Ovary (tissue), 7 donors: ENCODE measurements at regions not wholly inside any gene's neighbourhood (a gene's known extent, or its start where the extent isn't known, plus 50 kb on each side); places are given as distances from the start of the nearest gene placed in this dataset.

Experiments
- DNase-seq, 5 donors: peaks; one replicate each; pipeline ENCODE4 v3.0.0-alpha.2; 2019 to 2020
- H3K27ac ChIP-seq, 2 donors: fragments of 200-600 bp; one replicate each; pipeline versions ENCODE4 v1.5.1 to v1.8.0; 2019 to 2022
- H3K27me3 ChIP-seq: fragments of 200-600 bp; one replicate; pipeline ENCODE4 v1.8.0; 2022
- H3K36me3 ChIP-seq: fragments of 200-600 bp; sonication (generic); one replicate; pipeline ENCODE4 v1.5.1; 2019
- H3K4me1 ChIP-seq: one replicate; pipeline ENCODE4 v1.8.1; 2013; ENCODE audit warnings: mild to moderate bottlenecking, moderate library complexity; ENCODE audit not compliant: insufficient read depth
- H3K4me3 ChIP-seq: fragments of 200-600 bp; sonication (generic); one replicate; pipeline ENCODE4 v1.5.1; 2017
- H3K9me3 ChIP-seq, 2 donors: fragments of 200-600 bp in 1 of 2; sonication (generic) in 1 of 2; one replicate each; pipeline versions ENCODE4 v1.5.1 to v1.8.1; 2013 to 2019; ENCODE audit warnings: mild to moderate bottlenecking in 1 of 2, moderate library complexity in 1 of 2
- CTCF ChIP-seq, 3 donors: fragments of 450-650 bp in 2 of 3; fragments of 200-600 bp in 1 of 3; IDR thresholded peaks; one replicate each; pipeline versions ENCODE4 v1.5.1 to v1.8.0; 2016 to 2022; ENCODE audit warnings: antibody characterized with exemption in 3 of 3, mild to moderate bottlenecking in 1 of 3
- EP300 ChIP-seq: sonication (generic); formaldehyde crosslinking; IDR thresholded peaks from one replicate; pipeline ENCODE4 v1.6.1; 2017; ENCODE audit warnings: antibody characterized with exemption
- POLR2A ChIP-seq: fragments of 450-650 bp; IDR thresholded peaks from one replicate; pipeline ENCODE4 v1.6.1; 2017; ENCODE audit warnings: antibody characterized with exemption, mild to moderate bottlenecking, moderate library complexity
- WGBS, 3 donors: extraction: QIAGEN DNeasy Blood & Tissue Kit in 1 of 3; methylation state at CpG; one replicate each; pipeline versions ENCODE4 v1.1.5 to v1.1.7; 2013 to 2017; 5-methylcytosine and 5-hydroxymethylcytosine counted together
- intact Hi-C, 4 donors: fragments of 100-400 bp; cut with DNase I; formaldehyde crosslinking; loops; one replicate each; pipeline versions ENCODE4 v1.11.0 to v1.15.1; 2022 to 2023
- donor health status: DM: no; HTN: no; CAD: no; lungs with moderate emphysema.
- donor health status: DM: no; HTN: no; CAD: no.
- donor health status: Bipolar disorder and iron deficiency.
- donor health status: DM: no; HTN: no; CAD: no.
- donor health status: DM: yes; HTN: yes; CAD: no.

- no peaks in the 10 kb centered on the region for H3K9me3 ChIP-seq
- intact Hi-C loops: no loop called here
Measured at GRCh38 chr12:86613311-86613710, 357.1 kb upstream of the MGAT4C start.

GRCh38 chr12:86608638-86609037 is 352.4 kb upstream of the MGAT4C start:
- no peaks in the 10 kb centered on the region for H3K36me3 ChIP-seq
- TF ChIP-seq CTCF (IDR thresholded peaks at IDR 0.05) (no peak), POLR2A (no peak), EP300 (no peak)
- intact Hi-C loops: no loop called here

More at GRCh38 chr12:86613311-86613710, 357.1 kb upstream of the MGAT4C start:
- Histone ChIP-seq H3K27ac (no peak overlapping the region), H3K36me3 (no peaks in the 10 kb centered on the region), H3K4me3 (no peak overlapping the region), H3K27me3 (no peaks in the 10 kb centered on the region), H3K4me1 (no peaks in the 10 kb centered on the region)
- TF ChIP-seq CTCF (IDR thresholded peaks at IDR 0.05) (no peak), POLR2A (no peak), EP300 (no peak)
- DNase-seq: no peak
- 33 to 37% (median 36%) methylated on average over 1 of the region's 1 CpG for WGBS, 3 donors

GRCh38 chr12:86601550-86602308 is 345.5 kb upstream of the MGAT4C start:
- TF ChIP-seq CTCF (IDR thresholded peaks at IDR 0.05) (no peak), POLR2A (no peak), EP300 (no peak)
- H3K4me1 ChIP-seq: no peaks in the 10 kb centered on the region
- no peak overlapping the region for H3K27ac ChIP-seq
- intact Hi-C loops: no loop called here
- H3K36me3 ChIP-seq: no peaks in the 10 kb centered on the region
- H3K4me3 ChIP-seq: no peak overlapping the region
- 93 to 95% (median 94%) methylated on average over 27 of the region's 27 CpGs for WGBS, 3 donors
- no peaks in the 10 kb centered on the region for H3K27me3 ChIP-seq
- DNase-seq: no peak
- no peaks in the 10 kb centered on the region for H3K9me3 ChIP-seq

More at GRCh38 chr12:86608638-86609037, 352.4 kb upstream of the MGAT4C start:
- Histone ChIP-seq H3K27me3 (no peaks in the 10 kb centered on the region), H3K4me1 (no peaks in the 10 kb centered on the region), H3K9me3 (no peaks in the 10 kb centered on the region), H3K27ac (no peak overlapping the region), H3K4me3 (no peak overlapping the region)
- no peak for DNase-seq

- no peak overlapping the region for H3K27ac ChIP-seq
- peak in 1 of 5 donors; percentile 17 for DNase-seq
- H3K9me3 ChIP-seq: no peaks in the 10 kb centered on the region
- intact Hi-C loops: no loop called here
- no peaks in the 10 kb centered on the region for H3K36me3 ChIP-seq
- TF ChIP-seq POLR2A (no peak), EP300 (no peak), CTCF (IDR thresholded peaks at IDR 0.05) (no peak)
- no peak overlapping the region for H3K4me3 ChIP-seq
- 94 to 97% (median 96%) methylated on average over 20 to 24 of the region's 24 CpGs for WGBS, 3 donors
- H3K27me3 ChIP-seq: no peaks in the 10 kb centered on the region
- no peaks in the 10 kb centered on the region for H3K4me1 ChIP-seq
Measured at GRCh38 chr12:86600664-86601231, 344.6 kb upstream of the MGAT4C start.
